Panc1 (cell line): ENCODE measurements at regions not wholly inside any gene's neighbourhood (a gene's known extent, or its start where the extent isn't known, plus 50 kb on each side); places are given as distances from the start of the nearest gene placed in this dataset.

ENCODE experiments used
- CTCF ChIP-seq: fragments of 450-650 bp; IDR thresholded peaks from 2 replicates; pipeline ENCODE4 v1.5.1; 2017; ENCODE audit warnings: mild to moderate bottlenecking
- POLR2AphosphoS5 ChIP-seq: IDR thresholded peaks from 2 replicates; pipeline ENCODE4 v1.6.1; 2012; ENCODE audit warnings: mild to moderate bottlenecking, low read depth, low read length, moderate library complexity
- SIN3A ChIP-seq: IDR thresholded peaks from 2 replicates; pipeline ENCODE4 v1.6.1; 2012; ENCODE audit warnings: low read depth, mild to moderate bottlenecking, low read length, moderate library complexity, borderline replicate concordance; ENCODE audit not compliant: insufficient read depth

- TF ChIP-seq CTCF (no peak), SIN3A (no peak), POLR2AphosphoS5 (no peak)
Measured at GRCh38 chr9:109707355-109707754, 72.6 kb upstream of the PALM2AKAP2 start.
